ENCODE measurements at regions not wholly inside any gene's neighbourhood (a gene's known extent, or its start where the extent isn't known, plus 50 kb on each side); places are given as distances from the start of the nearest gene placed in this dataset.

GRCh38 chr3:105157067-105157765, 209.5 kb upstream of the ALCAM start:
- TF ChIP-seq NRF1 (IDR thresholded peaks at IDR 0.05; ENCODE audit: low read depth, low read length) (no peak), KDM5A (IDR thresholded peaks at IDR 0.05; ENCODE audit: low read length) (no peak), SRF (IDR thresholded peaks at IDR 0.05; ENCODE audit: low read depth, low read length) (peak; percentile 78), CTCF (IDR thresholded peaks at IDR 0.05; ENCODE audit: control extremely low read depth in 1 of 3, insufficient read depth in 1 of 3, low read depth in 1 of 3, low read length in 3 of 3) (no peak), SIN3A (conservative IDR thresholded peaks at IDR 0.05 in 1 of 2, IDR thresholded peaks at IDR 0.05 in 1 of 2; ENCODE audit: low read depth in 1 of 2, low read length in 2 of 2) (no peak), NANOG (IDR thresholded peaks at IDR 0.05; ENCODE audit: insufficient read depth, low read depth, low read length, poor library complexity, severe bottlenecking) (no peak), JUN (IDR thresholded peaks at IDR 0.05; ENCODE audit: low read depth, low read length) (0 out of 2 replicates have a peak, but pooled peaks have one; percentile 44), MAX (IDR thresholded peaks at IDR 0.05) (no peak), POLR2AphosphoS5 (IDR thresholded peaks at IDR 0.05; ENCODE audit: low read depth, low read length) (no peak), TCF12 (IDR thresholded peaks at IDR 0.05; ENCODE audit: low read depth, low read length) (no peak), TEAD4 (IDR thresholded peaks at IDR 0.05; ENCODE audit: low read depth, low read length) (no peak), RAD21 (IDR thresholded peaks at IDR 0.05 in 1 of 2, conservative IDR thresholded peaks at IDR 0.05 in 1 of 2; ENCODE audit: low read depth in 2 of 2, low read length in 2 of 2) (no peak), JUND (IDR thresholded peaks at IDR 0.05; ENCODE audit: low read length) (no peak), SP1 (IDR thresholded peaks at IDR 0.05; ENCODE audit: low read depth, low read length) (peak; percentile 61)
